Neural cell (in vitro differentiated cells): ENCODE measurements at regions not wholly inside any gene's neighbourhood (a gene's known extent, or its start where the extent isn't known, plus 50 kb on each side); places are given as distances from the start of the nearest gene placed in this dataset.

Source experiments
- H2AFZ ChIP-seq: fragments of 200-600, 300-800 bp; sonication (generic), shearing (Covaris generic); 2 replicates; pipeline ENCODE4 v1.6.0; 2014; ENCODE audit warnings: low read depth, mild to moderate bottlenecking, antibody characterized with exemption, low read length, moderate library complexity
- H3F3A ChIP-seq: fragments of 200-600 bp; shearing (Covaris generic); 2 replicates; pipeline ENCODE4 v1.6.1; 2016; ENCODE audit warnings: mild to moderate bottlenecking, moderate library complexity, mixed read lengths, antibody characterized with exemption, low read length; ENCODE audit not compliant: insufficient read depth, poor library complexity, severe bottlenecking
- H3K27ac ChIP-seq: fragments of 200-600, 300-800 bp; sonication (generic), shearing (Covaris generic); 2 replicates; pipeline ENCODE4 v1.5.1; 2014; ENCODE audit warnings: mild to moderate bottlenecking, low read length, moderate library complexity
- H3K27me3 ChIP-seq: fragments of 300-800, 200-600 bp; sonication (generic), shearing (Covaris generic); 2 replicates; pipeline ENCODE4 v1.6.0; 2014; ENCODE audit warnings: mild to moderate bottlenecking, low read depth, low read length, moderate library complexity; ENCODE audit not compliant: insufficient read depth
- H3K36me3 ChIP-seq: fragments of 300-800, 200-600 bp; sonication (generic), shearing (Covaris generic); 2 replicates; pipeline ENCODE4 v1.5.1; 2014; ENCODE audit warnings: mild to moderate bottlenecking, antibody characterized with exemption, low read length, moderate library complexity; ENCODE audit not compliant: insufficient read depth
- H3K4me2 ChIP-seq: fragments of 300-800, 200-600 bp; sonication (generic), shearing (Covaris generic); 2 replicates; pipeline ENCODE4 v1.6.0; 2014; ENCODE audit warnings: mild to moderate bottlenecking, low read length
- H3K4me3 ChIP-seq: fragments of 300-800, 200-600 bp; sonication (generic), shearing (Covaris generic); 2 replicates; pipeline ENCODE4 v1.5.1; 2014; ENCODE audit warnings: mild to moderate bottlenecking, low read length, moderate library complexity
- H3K79me2 ChIP-seq: fragments of 200-600 bp; shearing (Covaris generic); replicated peaks from 2 replicates; pipeline ENCODE4 v1.6.0; 2014; ENCODE audit warnings: mild to moderate bottlenecking, low read length, moderate library complexity; ENCODE audit not compliant: insufficient read depth
- H3K9ac ChIP-seq: fragments of 300-800, 200-600 bp; sonication (generic), shearing (Covaris generic); 2 replicates; pipeline ENCODE4 v1.6.1; 2016; ENCODE audit warnings: mild to moderate bottlenecking, low read length, mixed read lengths
- H3K9me2 ChIP-seq: fragments of 200-600 bp; shearing (Covaris generic); 2 replicates; pipeline ENCODE4 v1.6.1; 2016; ENCODE audit warnings: mild to moderate bottlenecking, low read length, mixed read lengths; ENCODE audit not compliant: insufficient read depth
- H3K9me3 ChIP-seq: fragments of 200-600, 300-800 bp; sonication (generic), shearing (Covaris generic); 2 replicates; pipeline ENCODE4 v1.6.1; 2016; ENCODE audit warnings: mild to moderate bottlenecking, mixed run types, low read length, moderate library complexity, mixed read lengths
- H4K20me1 ChIP-seq: fragments of 200-600 bp; shearing (Covaris generic); 2 replicates; pipeline ENCODE4 v1.6.1; 2016; ENCODE audit warnings: mild to moderate bottlenecking, mixed run types; ENCODE audit not compliant: insufficient read depth
- CTCF ChIP-seq: fragments of 450-650 bp; IDR thresholded peaks from 2 replicates; pipeline ENCODE4 v1.5.1; 2014; ENCODE audit warnings: antibody characterized with exemption, mild to moderate bottlenecking, moderate library complexity; ENCODE audit not compliant: poor library complexity, severe bottlenecking
- EP300 ChIP-seq: fragments of 450-650 bp; conservative IDR thresholded peaks from 2 replicates; pipeline ENCODE4 v1.6.1; 2014; ENCODE audit warnings: antibody characterized with exemption, mild to moderate bottlenecking, moderate library complexity; ENCODE audit not compliant: poor library complexity, severe bottlenecking
- EZH2 ChIP-seq: fragments of 200-600, 300-800 bp; shearing (Covaris generic), sonication (generic); IDR thresholded peaks from 2 replicates; pipeline ENCODE4 v1.6.1; 2014; ENCODE audit warnings: antibody characterized with exemption, low read length, borderline replicate concordance, mild to moderate bottlenecking; ENCODE audit not compliant: insufficient read depth, poor library complexity, severe bottlenecking
- MXI1 ChIP-seq: fragments of 450-650 bp; conservative IDR thresholded peaks from 2 replicates; pipeline ENCODE4 v1.6.1; 2014; ENCODE audit warnings: antibody characterized with exemption, mild to moderate bottlenecking; ENCODE audit not compliant: poor library complexity, severe bottlenecking
- POLR2AphosphoS5 ChIP-seq: IDR thresholded peaks from 2 replicates; pipeline ENCODE4 v1.6.1; 2012
- RAD21 ChIP-seq: fragments of 450-650 bp; conservative IDR thresholded peaks from 2 replicates; pipeline ENCODE4 v1.6.1; 2014; ENCODE audit warnings: antibody characterized with exemption, mild to moderate bottlenecking, moderate library complexity
- REST ChIP-seq: IDR thresholded peaks from 2 replicates; pipeline ENCODE4 v1.6.1; 2012; ENCODE audit warnings: borderline replicate concordance
- SMC3 ChIP-seq: fragments of 450-650 bp; conservative IDR thresholded peaks from 2 replicates; pipeline ENCODE4 v1.6.1; 2014; ENCODE audit warnings: antibody characterized with exemption, mild to moderate bottlenecking, moderate library complexity; ENCODE audit not compliant: poor library complexity
- TAF1 ChIP-seq: IDR thresholded peaks from 2 replicates; pipeline ENCODE4 v1.6.1; 2012; ENCODE audit warnings: low read depth

GRCh38 chr6:126939784-126940183 lies 178.7 kb upstream of the RSPO3 start:
- no peak for TF ChIP-seq EZH2
- TF ChIP-seq EP300 = no peak
- no peak for TF ChIP-seq CTCF
- TF ChIP-seq SMC3 = no peak
- no peak for TF ChIP-seq TAF1
- no peak for TF ChIP-seq POLR2AphosphoS5
- TF ChIP-seq REST = no peak
- TF ChIP-seq MXI1 = no peak
- no peak for TF ChIP-seq RAD21
- Histone ChIP-seq H3K79me2 (no peaks in the 10 kb centered on the region), H3K27ac (no peak overlapping the region), H3K9ac (no peak overlapping the region), H2AFZ (no peak overlapping the region), H3F3A (no peaks in the 10 kb centered on the region), H3K27me3 (no peaks in the 10 kb centered on the region), H3K9me2 (no peaks in the 10 kb centered on the region), H3K9me3 (no peaks in the 10 kb centered on the region), H3K4me3 (no peak overlapping the region), H4K20me1 (no peaks in the 10 kb centered on the region), H3K36me3 (no peaks in the 10 kb centered on the region), H3K4me2 (no peak overlapping the region)

DNA sequence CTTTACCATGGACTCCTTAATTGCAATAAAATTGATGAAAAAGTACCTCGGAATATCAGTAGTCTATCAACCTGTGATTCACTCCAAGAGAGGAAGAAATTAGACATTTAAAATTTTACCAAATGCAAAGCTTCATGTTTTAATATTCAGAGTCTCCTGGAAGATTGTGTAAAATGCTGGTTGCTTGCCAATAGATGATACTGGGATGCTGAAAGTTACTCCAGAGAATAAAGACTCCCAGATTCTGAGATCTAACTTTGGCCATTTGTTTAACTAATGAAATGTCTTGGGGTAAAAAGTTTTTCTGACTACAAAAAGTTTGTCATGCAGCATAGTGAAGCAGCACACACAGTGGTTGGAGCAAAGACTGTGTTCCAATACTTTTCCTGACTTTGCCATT lies 176.7 kb upstream of the RSPO3 start:
- Histone ChIP-seq H4K20me1 (no peaks in the 10 kb centered on the region), H3K27ac (no peak overlapping the region), H3K4me3 (no peak overlapping the region), H3K9me2 (no peaks in the 10 kb centered on the region), H3K4me2 (no peak overlapping the region), H2AFZ (no peak overlapping the region), H3F3A (no peaks in the 10 kb centered on the region), H3K79me2 (no peaks in the 10 kb centered on the region), H3K36me3 (no peaks in the 10 kb centered on the region), H3K9ac (no peak overlapping the region), H3K27me3 (no peaks in the 10 kb centered on the region), H3K9me3 (no peaks in the 10 kb centered on the region)
- TF ChIP-seq EZH2 = no peak
- TF ChIP-seq POLR2AphosphoS5 = no peak
- no peak for TF ChIP-seq MXI1
- no peak for TF ChIP-seq EP300
- TF ChIP-seq CTCF = no peak
- TF ChIP-seq REST = no peak
- TF ChIP-seq SMC3 = no peak
- TF ChIP-seq TAF1 = no peak
- no peak for TF ChIP-seq RAD21
